ENCODE measurements at regions not wholly inside any gene's neighbourhood (a gene's known extent, or its start where the extent isn't known, plus 50 kb on each side); places are given as distances from the start of the nearest gene placed in this dataset.

DNA sequence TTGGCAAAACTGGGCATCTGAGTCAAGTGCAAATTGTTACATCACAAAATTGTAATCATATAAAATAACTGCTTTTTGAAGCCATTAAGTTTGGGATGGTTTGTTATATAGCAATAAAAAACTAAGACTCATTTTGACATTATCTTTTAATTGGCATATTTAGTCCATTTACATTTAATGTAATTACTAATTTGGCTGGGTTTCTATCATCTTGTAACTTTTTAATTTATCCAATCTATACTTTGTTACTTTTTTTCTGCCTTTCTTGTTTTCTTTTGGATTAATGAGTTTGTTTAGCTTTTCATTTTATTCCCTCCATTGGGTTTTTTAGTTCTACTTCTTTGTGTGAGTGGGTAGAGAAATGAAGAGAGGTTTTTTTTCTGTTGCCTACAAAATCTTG is 76.3 kb downstream of the DRAM2 start:
- no peak for DNase-seq (ENCODE audit: low read depth)
- Histone ChIP-seq H3K79me2 (ENCODE audit: insufficient read depth, low read length) (no peaks in the 10 kb centered on the region), H3K36me3 (ENCODE audit: insufficient read depth, low read length) (no peaks in the 10 kb centered on the region), H3K27me3 (ENCODE audit: insufficient read depth, low read length) (no peaks in the 10 kb centered on the region), H2AFZ (ENCODE audit: low read depth, low read length) (no peak overlapping the region), H3K4me3 (ENCODE audit: insufficient read depth, low read depth, low read length) (no peak overlapping the region), H3K4me1 (ENCODE audit: insufficient read depth, low read length) (no peaks in the 10 kb centered on the region), H3K9ac (ENCODE audit: low read length) (no peak overlapping the region), H4K20me1 (ENCODE audit: insufficient read depth, low read length) (no peaks in the 10 kb centered on the region), H3K4me2 (ENCODE audit: low read length) (no peak overlapping the region), H3K27ac (ENCODE audit: low read depth, low read length) (no peak overlapping the region), H3K9me3 (ENCODE audit: insufficient read depth, low read depth, low read length) (peaks cover 2% of the 10 kb centered on the region)
- Mint-ChIP-seq H3K4me1 (ENCODE audit: low read depth, unreplicated experiment) (no peaks in the 10 kb centered on the region), H3K27me3 (ENCODE audit: low read depth, unreplicated experiment) (no peaks in the 10 kb centered on the region), H3K4me3 (ENCODE audit: unreplicated experiment) (no peak overlapping the region), H3K27ac (ENCODE audit: unreplicated experiment) (no peak overlapping the region), H3K36me3 (ENCODE audit: low read depth, unreplicated experiment) (no peaks in the 10 kb centered on the region), H3K9me3 (ENCODE audit: unreplicated experiment) (peaks cover 12% of the 10 kb centered on the region)
- no peak for TF ChIP-seq EZH2 (IDR thresholded peaks at IDR 0.05; ENCODE audit: insufficient read depth, low read length)
- TF ChIP-seq, protein P1, sequence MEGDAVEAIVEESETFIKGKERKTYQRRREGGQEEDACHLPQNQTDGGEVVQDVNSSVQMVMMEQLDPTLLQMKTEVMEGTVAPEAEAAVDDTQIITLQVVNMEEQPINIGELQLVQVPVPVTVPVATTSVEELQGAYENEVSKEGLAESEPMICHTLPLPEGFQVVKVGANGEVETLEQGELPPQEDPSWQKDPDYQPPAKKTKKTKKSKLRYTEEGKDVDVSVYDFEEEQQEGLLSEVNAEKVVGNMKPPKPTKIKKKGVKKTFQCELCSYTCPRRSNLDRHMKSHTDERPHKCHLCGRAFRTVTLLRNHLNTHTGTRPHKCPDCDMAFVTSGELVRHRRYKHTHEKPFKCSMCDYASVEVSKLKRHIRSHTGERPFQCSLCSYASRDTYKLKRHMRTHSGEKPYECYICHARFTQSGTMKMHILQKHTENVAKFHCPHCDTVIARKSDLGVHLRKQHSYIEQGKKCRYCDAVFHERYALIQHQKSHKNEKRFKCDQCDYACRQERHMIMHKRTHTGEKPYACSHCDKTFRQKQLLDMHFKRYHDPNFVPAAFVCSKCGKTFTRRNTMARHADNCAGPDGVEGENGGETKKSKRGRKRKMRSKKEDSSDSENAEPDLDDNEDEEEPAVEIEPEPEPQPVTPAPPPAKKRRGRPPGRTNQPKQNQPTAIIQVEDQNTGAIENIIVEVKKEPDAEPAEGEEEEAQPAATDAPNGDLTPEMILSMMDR (IDR thresholded peaks at IDR 0.05; ENCODE audit: insufficient read depth, low read depth, low read length) = no peak
- no peak for FAIRE-seq

DNA sequence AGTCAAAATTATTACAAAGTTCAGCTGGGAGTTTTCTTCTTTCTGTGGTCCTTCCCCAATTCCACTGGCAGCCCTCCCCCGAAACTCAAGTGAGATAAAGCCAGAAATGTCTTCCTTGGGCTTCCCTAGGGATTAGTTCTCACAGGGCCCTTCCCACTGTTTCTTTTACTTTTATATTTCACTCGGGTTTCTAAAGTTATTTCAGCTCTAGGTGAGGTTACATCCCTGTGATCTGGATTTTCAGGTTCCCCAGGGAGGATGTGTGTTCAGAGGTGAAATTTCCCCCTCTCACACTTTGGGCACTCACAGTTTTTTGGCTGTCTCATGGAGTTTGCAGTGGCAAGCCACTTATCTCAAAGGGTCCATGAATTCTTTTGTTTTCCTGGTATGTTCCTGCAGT is 77.3 kb downstream of the DRAM2 start:
- Histone ChIP-seq H3K27ac (ENCODE audit: low read depth, low read length) (no peak overlapping the region), H3K9me3 (ENCODE audit: insufficient read depth, low read depth, low read length) (peaks cover 2% of the 10 kb centered on the region), H3K4me3 (ENCODE audit: insufficient read depth, low read depth, low read length) (no peak overlapping the region), H3K27me3 (ENCODE audit: insufficient read depth, low read length) (no peaks in the 10 kb centered on the region), H3K4me2 (ENCODE audit: low read length) (no peak overlapping the region), H3K9ac (ENCODE audit: low read length) (no peak overlapping the region), H2AFZ (ENCODE audit: low read depth, low read length) (no peak overlapping the region), H3K36me3 (ENCODE audit: insufficient read depth, low read length) (no peaks in the 10 kb centered on the region), H4K20me1 (ENCODE audit: insufficient read depth, low read length) (no peaks in the 10 kb centered on the region), H3K79me2 (ENCODE audit: insufficient read depth, low read length) (no peaks in the 10 kb centered on the region), H3K4me1 (ENCODE audit: insufficient read depth, low read length) (no peaks in the 10 kb centered on the region)
- Mint-ChIP-seq H3K9me3 (ENCODE audit: unreplicated experiment) (peaks cover 7% of the 10 kb centered on the region), H3K4me3 (ENCODE audit: unreplicated experiment) (no peak overlapping the region), H3K36me3 (ENCODE audit: low read depth, unreplicated experiment) (no peaks in the 10 kb centered on the region), H3K27ac (ENCODE audit: unreplicated experiment) (no peak overlapping the region), H3K4me1 (ENCODE audit: low read depth, unreplicated experiment) (no peaks in the 10 kb centered on the region), H3K27me3 (ENCODE audit: low read depth, unreplicated experiment) (no peaks in the 10 kb centered on the region)
- no peak for DNase-seq (ENCODE audit: low read depth)
- TF ChIP-seq, protein P1 (IDR thresholded peaks at IDR 0.05; ENCODE audit: insufficient read depth, low read depth, low read length) = no peak
- TF ChIP-seq EZH2 (IDR thresholded peaks at IDR 0.05; ENCODE audit: insufficient read depth, low read length) = no peak
- FAIRE-seq = no peak

DNA sequence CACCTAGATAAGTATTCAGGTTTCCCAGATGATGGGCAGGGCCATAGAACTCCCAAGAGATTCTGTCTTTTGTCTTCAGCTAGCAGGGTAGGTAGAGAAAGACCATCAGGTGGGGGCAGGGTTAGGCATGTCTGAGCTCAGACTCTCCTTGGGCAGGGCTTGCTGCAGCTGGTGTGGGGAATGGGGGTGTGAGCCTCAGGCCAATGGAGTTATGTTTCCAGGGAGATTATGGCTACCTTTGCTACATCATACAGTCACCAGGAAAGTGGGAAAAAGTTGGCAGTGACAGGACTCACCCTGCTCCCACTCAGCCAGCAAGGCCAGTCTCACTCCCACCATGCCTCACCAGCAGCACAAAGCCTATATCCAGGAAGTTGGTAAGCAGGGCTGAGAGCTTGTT is 77.8 kb downstream of the DRAM2 start:
- no peak overlapping the region for H3K4me3 Mint-ChIP-seq (ENCODE audit: unreplicated experiment)
- no peak overlapping the region for H3K4me3 ChIP-seq (ENCODE audit: insufficient read depth, low read depth, low read length)
- H3K9me3 Mint-ChIP-seq (ENCODE audit: unreplicated experiment) = peaks cover 7% of the 10 kb centered on the region
- no peaks in the 10 kb centered on the region for H3K4me1 Mint-ChIP-seq (ENCODE audit: low read depth, unreplicated experiment)
- H3K79me2 ChIP-seq (ENCODE audit: insufficient read depth, low read length) = no peaks in the 10 kb centered on the region
- no peaks in the 10 kb centered on the region for H3K4me1 ChIP-seq (ENCODE audit: insufficient read depth, low read length)
- no peak overlapping the region for H2AFZ ChIP-seq (ENCODE audit: low read depth, low read length)
- no peak overlapping the region for H3K4me2 ChIP-seq (ENCODE audit: low read length)
- FAIRE-seq = no peak
- H3K27ac ChIP-seq (ENCODE audit: low read depth, low read length) = no peak overlapping the region
- no peaks in the 10 kb centered on the region for H3K27me3 Mint-ChIP-seq (ENCODE audit: low read depth, unreplicated experiment)
- TF ChIP-seq EZH2 (IDR thresholded peaks at IDR 0.05; ENCODE audit: insufficient read depth, low read length) = no peak
- TF ChIP-seq, protein P1 (IDR thresholded peaks at IDR 0.05; ENCODE audit: insufficient read depth, low read depth, low read length) = no peak
- H3K27me3 ChIP-seq (ENCODE audit: insufficient read depth, low read length) = no peaks in the 10 kb centered on the region
- H4K20me1 ChIP-seq (ENCODE audit: insufficient read depth, low read length) = no peaks in the 10 kb centered on the region
- no peak overlapping the region for H3K27ac Mint-ChIP-seq (ENCODE audit: unreplicated experiment)
- H3K9ac ChIP-seq (ENCODE audit: low read length) = no peak overlapping the region
- H3K36me3 Mint-ChIP-seq (ENCODE audit: low read depth, unreplicated experiment) = no peaks in the 10 kb centered on the region
- no peaks in the 10 kb centered on the region for H3K36me3 ChIP-seq (ENCODE audit: insufficient read depth, low read length)
- DNase-seq (ENCODE audit: low read depth) = no peak
- peaks cover 2% of the 10 kb centered on the region for H3K9me3 ChIP-seq (ENCODE audit: insufficient read depth, low read depth, low read length)

All from astrocyte (in vitro differentiated cells and primary cell).